AG20443 (cell line): ENCODE measurements at regions not wholly inside any gene's neighbourhood (a gene's known extent, or its start where the extent isn't known, plus 50 kb on each side); places are given as distances from the start of the nearest gene placed in this dataset.
A peak's percentile ranks its signal among the peaks of the same experiment; 100 is the strongest.

Experiments used
- DNase-seq: peaks from one replicate; pipeline ENCODE4 v3.0.0; 2012; ENCODE audit warnings: low spot score, mixed read lengths

GRCh38 chr12:58794859-58795258 is 125.4 kb downstream of the LRIG3 start:
- no peak for DNase-seq

- DNase-seq = no peak
Observed at GRCh38 chr12:58795825-58796224, 124.5 kb downstream of the LRIG3 start.

- no peak for DNase-seq
Observed at GRCh38 chr12:58801986-58802385, 118.3 kb downstream of the LRIG3 start.

- DNase-seq = peak; percentile 80
Observed at GRCh38 chr12:58803908-58804307, 116.4 kb downstream of the LRIG3 start.

- no peak for DNase-seq
Observed at GRCh38 chr12:58804749-58805148, 115.6 kb downstream of the LRIG3 start.

- DNase-seq = no peak
Observed at GRCh38 chr12:58809064-58809607, 111.2 kb downstream of the LRIG3 start.

GRCh38 chr12:58811346-58811745 is 109.0 kb downstream of the LRIG3 start:
- no peak for DNase-seq

GRCh38 chr12:58812214-58812613 is 108.1 kb downstream of the LRIG3 start:
- DNase-seq = no peak

GRCh38 chr12:58814036-58814435 is 106.3 kb downstream of the LRIG3 start:
- peak; percentile 31 for DNase-seq

- DNase-seq = no peak
Observed at GRCh38 chr12:58815235-58815634, 105.1 kb downstream of the LRIG3 start.

GRCh38 chr12:58818546-58818945 is 101.8 kb downstream of the LRIG3 start:
- DNase-seq = no peak

- no peak for DNase-seq
Observed at GRCh38 chr12:58819345-58819744, 101.0 kb downstream of the LRIG3 start.

- peak; percentile 10 for DNase-seq
Observed at GRCh38 chr12:58819985-58820384, 100.3 kb downstream of the LRIG3 start.
